AG04450 (cell line): ENCODE measurements at regions not wholly inside any gene's neighbourhood (a gene's known extent, or its start where the extent isn't known, plus 50 kb on each side); places are given as distances from the start of the nearest gene placed in this dataset.

Experiments used
- CTCF ChIA-PET: fragments of 300-600, 350-600 bp; formaldehyde crosslinking; extraction: SDS; loops from one replicate; lab custom pipeline; 2022; ENCODE audit warnings: antibody characterized with exemption, inconsistent platforms; lab: Charles Lee
- POLR2A ChIA-PET: fragments of 350-600 bp; formaldehyde crosslinking; extraction: SDS; loops from one replicate; lab custom pipeline; 2021; ENCODE audit warnings: antibody characterized with exemption, inconsistent platforms; lab: Yijun Ruan, JAX
- DNase-seq: peaks from one replicate; pipeline ENCODE4 v3.0.0-alpha.2; 2011; ENCODE audit warnings: low read depth, low spot score
- H3K27ac ChIP-seq: one replicate; pipeline ENCODE4 v1.5.1; 2012; ENCODE audit warnings: low read depth, low read length, control low read depth
- H3K27me3 ChIP-seq: one replicate; pipeline ENCODE4 v1.6.0; 2012; ENCODE audit warnings: low read length; ENCODE audit not compliant: control insufficient read depth, insufficient read depth
- H3K4me3 ChIP-seq: 2 replicates; pipeline ENCODE4 v1.5.1; 2011; ENCODE audit warnings: mild to moderate bottlenecking, low read depth, low read length, control low read depth
- H3K9me3 ChIP-seq: 2 replicates; pipeline ENCODE4 v1.5.1; 2012; ENCODE audit warnings: low read length; ENCODE audit not compliant: control insufficient read depth, insufficient read depth
- CTCF ChIP-seq: IDR thresholded peaks from 2 replicates; pipeline ENCODE4 v1.5.1; 2011; ENCODE audit warnings: low read depth, low read length, control low read depth, inconsistent platforms

GRCh38 chr5:26578002-26578401 is 460.4 kb downstream of the CDH9 start:
- CTCF ChIA-PET, result no interaction called here
- no peaks in the 10 kb centered on the region for H3K27me3 ChIP-seq
- TF ChIP-seq CTCF, result no peak
- POLR2A ChIA-PET, result no interaction called here
- no peaks in the 10 kb centered on the region for H3K9me3 ChIP-seq
- H3K4me3 ChIP-seq, result no peak overlapping the region
- no peak overlapping the region for H3K27ac ChIP-seq
- no peak for DNase-seq

- Histone ChIP-seq H3K27me3 (no peaks in the 10 kb centered on the region), H3K9me3 (peaks cover 22% of the 10 kb centered on the region), H3K4me3 (no peak overlapping the region), H3K27ac (no peak overlapping the region)
- TF ChIP-seq CTCF, result no peak
- no peak for DNase-seq
- ChIA-PET CTCF (no interaction called here), POLR2A (no interaction called here)
Measured at GRCh38 chr5:26572480-26572879, 465.9 kb downstream of the CDH9 start.

GRCh38 chr5:26569929-26570258 is 468.5 kb downstream of the CDH9 start:
- CTCF ChIA-PET, result no interaction called here
- DNase-seq, result no peak
- Histone ChIP-seq H3K9me3 (peaks cover 22% of the 10 kb centered on the region), H3K27ac (no peak overlapping the region), H3K4me3 (no peak overlapping the region), H3K27me3 (no peaks in the 10 kb centered on the region)
- TF ChIP-seq CTCF, result no peak
- POLR2A ChIA-PET, result no interaction called here

- Histone ChIP-seq H3K9me3 (peaks cover 22% of the 10 kb centered on the region), H3K27me3 (no peaks in the 10 kb centered on the region), H3K4me3 (no peak overlapping the region), H3K27ac (no peak overlapping the region)
- no peak for TF ChIP-seq CTCF
- no peak for DNase-seq
- ChIA-PET CTCF (no interaction called here), POLR2A (no interaction called here)
Measured at GRCh38 chr5:26569241-26569928, 469.0 kb downstream of the CDH9 start.

- peaks cover 22% of the 10 kb centered on the region for H3K9me3 ChIP-seq
- no peaks in the 10 kb centered on the region for H3K27me3 ChIP-seq
- ChIA-PET CTCF (no interaction called here), POLR2A (no interaction called here)
- TF ChIP-seq CTCF, result no peak
- H3K27ac ChIP-seq, result no peak overlapping the region
- DNase-seq, result no peak
- H3K4me3 ChIP-seq, result no peak overlapping the region
Measured at GRCh38 chr5:26568316-26568715, 470.1 kb downstream of the CDH9 start.
